Stimulated activated naive CD4-positive, alpha-beta T cell treated with Interleukin-2 at 50 U/mL for 16 hours (primary cell): ENCODE measurements at regions not wholly inside any gene's neighbourhood (a gene's known extent, or its start where the extent isn't known, plus 50 kb on each side); places are given as distances from the start of the nearest gene placed in this dataset.
"Not testable (repeated sequence)": the region's sequence is repeated elsewhere in the genome, so short reads cannot be mapped to it uniquely, and the experiment has no call there.

ENCODE experiments used
- DNase-seq: peaks from one replicate; lab custom pipeline; 2025; lab: John Stamatoyannopoulos, UW

DNA sequence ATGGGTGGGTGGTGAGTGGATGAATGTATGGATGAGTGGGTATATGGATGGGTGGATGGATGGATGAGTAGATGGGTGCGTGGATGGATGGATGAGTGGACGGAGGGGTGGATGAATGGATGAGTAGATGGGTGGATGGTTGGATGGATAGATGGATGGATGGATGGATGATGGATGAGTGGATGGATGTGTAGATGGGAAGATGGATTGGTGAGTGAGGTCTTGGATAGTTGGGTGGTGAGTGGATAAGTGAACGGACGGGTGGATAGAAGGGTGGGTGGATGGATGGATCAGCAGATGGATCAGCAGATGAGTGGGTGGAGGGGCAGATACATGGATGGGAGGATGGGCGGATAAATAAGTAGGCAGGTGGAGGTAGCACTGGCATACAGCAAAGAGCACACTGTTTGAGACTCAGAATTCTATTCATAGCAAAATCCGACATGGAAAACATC lies 163.5 kb downstream of the C9orf50 start:
- no peak for DNase-seq

DNA sequence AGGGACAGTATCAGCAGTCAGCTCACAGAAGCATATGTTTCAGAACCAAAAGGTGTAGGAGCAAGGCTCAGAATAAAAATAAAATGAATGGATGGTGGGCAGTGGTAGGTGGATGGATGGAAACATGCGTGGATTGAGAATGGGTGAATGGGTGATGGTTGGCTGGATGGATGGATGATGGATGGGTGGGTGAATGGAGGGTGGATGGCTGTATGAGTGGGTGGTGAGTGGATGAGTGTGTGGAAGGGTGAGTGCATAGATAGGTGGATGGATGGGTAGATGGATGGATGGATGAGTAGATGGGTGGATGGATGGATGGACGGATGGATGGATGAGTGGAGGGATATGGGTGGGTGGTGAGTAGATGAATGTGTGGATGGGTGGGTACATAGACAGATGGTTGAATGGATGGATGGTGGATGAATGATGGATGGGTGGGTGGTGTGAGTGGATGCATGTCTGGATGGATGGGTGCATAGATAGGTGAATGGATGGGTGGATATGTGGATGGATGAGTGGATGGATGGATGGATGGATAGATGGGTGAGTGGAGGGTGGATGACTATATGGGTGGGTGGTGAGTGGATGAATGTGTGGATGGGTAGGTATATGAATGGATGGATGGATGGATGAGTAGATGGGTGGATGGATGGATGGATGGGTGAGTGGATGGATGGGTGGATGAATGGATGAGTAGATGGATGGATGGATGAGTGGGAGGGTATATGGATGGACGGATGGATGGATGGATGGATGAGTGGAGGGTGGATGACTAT lies 164.2 kb downstream of the C9orf50 start:
- DNase-seq = no peak

DNA sequence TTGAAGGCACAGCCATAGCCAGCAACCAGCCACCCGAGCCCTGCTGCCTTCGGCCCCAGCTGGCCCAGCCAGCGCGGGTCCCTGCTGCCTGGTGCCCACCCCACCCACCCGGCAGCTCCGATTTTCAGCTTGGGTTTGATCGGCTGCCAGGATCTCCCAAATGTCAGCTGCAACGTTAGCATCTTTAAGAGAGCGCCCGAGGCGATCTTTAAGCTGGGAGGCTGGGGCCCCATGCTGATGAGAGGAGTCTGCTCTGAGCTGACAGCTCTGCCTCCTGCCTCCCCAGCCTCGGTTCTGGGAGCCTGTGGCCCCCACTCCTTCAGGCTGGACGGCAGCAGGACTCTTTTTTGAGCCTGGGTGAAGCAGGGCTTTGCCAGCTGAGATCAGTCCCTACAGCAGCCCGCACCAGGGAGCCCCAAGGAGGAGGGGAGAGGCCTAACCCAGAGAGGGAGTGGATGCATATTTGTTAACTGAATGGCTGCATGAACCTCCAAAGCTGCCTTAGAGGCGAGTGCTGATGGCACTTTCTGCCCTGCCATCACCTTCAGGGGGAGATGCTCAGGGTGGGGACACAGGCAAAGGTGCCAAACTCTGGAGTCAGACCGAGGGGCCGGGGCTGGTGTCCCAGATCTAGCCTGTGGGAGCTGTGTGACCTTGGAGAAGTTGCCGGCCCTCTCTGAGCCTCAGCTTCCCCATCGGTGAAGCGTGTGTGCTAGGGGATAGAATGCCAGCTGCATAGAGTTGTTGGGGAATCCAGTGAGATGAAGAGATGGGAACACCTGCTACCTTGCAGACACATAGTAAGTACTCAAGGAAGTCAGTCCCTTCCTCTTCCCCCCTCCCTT lies 165.5 kb downstream of the C9orf50 start:
- no peak for DNase-seq

DNA sequence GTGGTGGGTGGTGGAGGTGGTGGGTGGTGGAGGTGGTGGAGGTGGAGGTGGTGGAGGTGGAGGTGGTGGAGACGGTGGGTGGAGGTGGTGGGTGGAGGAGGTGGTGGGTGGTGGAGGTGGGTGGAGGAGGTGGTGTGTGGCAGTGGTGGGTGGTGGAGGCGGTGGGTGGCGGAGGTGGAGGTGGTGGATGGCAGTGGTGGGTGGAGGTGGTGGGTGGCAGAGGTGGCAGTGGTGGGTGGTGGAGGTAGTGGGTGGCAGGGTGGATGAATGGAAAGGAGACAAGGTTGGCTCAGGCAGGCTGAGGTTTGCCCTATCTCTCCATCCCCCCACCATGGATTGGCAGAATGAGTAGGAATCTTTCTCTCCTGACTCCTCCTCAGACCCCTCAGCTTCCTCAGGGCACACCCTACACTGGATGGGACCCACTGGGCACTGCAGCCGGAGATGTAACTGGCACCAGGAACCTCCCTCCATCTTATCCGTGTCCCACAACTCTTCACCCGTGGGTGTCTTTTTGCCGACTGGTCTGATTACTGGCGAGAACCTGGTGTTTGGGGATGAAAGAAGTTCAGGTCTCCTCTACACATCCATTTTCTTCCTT lies 166.3 kb downstream of the C9orf50 start:
- DNase-seq = no peak

DNA sequence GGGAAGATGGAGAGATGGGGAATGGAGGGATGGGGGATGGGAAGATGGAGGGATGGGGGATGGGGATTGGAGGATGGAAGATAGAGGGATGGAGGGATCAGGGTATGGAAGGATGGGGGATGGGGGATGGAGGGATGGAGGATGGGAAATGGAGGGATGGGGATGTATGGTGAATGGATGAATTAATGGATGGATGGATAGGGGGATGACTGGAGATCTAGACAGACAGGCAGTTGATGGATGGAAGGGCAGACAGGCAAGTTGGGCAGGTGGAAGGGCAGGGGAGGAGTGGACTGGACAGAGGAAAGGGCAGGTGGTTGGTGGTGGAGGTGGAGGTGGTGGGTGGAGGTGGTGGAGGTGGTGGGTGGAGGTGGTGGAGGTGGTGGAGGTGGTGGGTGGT lies 167.2 kb downstream of the C9orf50 start:
- DNase-seq = no peak

GRCh38 chr9:129451669-129452068 lies 169.2 kb downstream of the C9orf50 start:
- DNase-seq = no peak

DNA sequence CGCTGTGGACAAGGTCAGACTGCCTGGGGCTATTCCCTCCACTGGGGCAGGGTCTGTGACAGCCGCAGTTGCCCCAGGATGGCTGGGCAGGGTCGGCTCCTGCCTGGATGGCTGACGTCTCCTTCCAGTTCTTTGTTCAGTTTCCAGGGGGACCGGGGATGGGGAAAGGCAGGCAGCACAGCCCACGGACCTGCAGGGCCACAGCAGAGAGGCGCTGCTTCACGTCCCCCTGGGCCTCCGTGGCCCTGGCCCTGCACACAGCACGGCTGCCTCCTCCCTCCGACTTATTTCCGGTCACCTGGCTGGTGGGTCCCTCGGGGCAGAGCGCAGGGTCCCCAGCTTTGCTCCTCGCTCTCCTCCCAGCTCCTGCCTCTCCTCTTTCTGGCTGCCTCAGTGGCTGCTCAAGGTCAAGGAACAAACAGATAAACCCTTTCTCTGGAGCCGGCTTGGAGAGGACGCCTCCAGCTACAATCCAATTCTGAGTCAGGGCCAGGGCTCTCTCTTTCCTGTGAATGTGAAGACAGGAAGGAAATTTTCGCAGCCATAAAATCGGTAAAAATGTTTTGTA lies 169.7 kb downstream of the C9orf50 start:
- DNase-seq = no peak

DNA sequence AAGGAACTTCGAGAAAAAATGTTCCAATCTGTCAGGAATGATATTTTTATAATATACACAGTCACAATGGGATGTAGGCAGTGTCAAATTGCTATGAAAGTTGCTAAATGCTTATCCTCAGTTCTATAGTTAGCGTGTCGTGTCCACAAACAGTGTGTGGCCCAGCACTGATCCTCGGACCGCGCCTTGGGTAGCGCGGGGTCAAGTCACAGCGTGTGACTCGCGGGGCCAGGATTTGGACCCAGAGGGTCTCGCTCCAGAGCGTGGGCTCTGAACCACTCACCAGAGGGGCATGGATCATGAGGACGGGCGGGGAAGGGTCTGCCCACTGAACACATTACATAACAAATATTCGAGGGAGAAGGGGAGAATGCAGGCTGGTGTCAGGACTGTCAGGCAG lies 171.8 kb downstream of the C9orf50 start:
- DNase-seq = no peak

GRCh38 chr9:129446828-129447550 lies 173.9 kb downstream of the C9orf50 start:
- no peak for DNase-seq

DNA sequence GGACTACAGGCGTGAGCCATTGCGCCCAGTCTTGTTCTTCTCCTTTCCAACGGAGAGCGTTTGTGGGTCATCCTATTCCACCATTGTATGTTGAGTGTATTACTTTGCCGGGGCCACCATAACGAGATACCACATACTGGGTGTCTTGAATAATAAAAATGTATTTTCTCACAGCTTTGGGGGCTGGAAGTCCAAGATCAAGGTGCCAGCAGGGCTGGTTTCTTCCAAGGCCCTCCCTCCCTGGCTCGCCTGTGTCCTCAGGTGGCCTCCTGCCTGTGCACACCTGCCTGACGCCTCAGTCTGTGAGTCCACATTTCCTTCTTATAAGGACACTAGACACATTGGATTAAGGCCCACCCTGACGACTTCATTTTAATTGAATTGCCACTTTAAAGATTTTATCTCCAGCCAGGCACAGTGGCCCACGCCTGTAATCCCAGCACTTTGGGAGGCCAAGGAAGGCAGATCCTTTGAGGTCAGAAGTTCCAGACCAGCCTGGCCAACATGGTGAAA lies 175.1 kb downstream of the C9orf50 start:
- DNase-seq = no peak

DNA sequence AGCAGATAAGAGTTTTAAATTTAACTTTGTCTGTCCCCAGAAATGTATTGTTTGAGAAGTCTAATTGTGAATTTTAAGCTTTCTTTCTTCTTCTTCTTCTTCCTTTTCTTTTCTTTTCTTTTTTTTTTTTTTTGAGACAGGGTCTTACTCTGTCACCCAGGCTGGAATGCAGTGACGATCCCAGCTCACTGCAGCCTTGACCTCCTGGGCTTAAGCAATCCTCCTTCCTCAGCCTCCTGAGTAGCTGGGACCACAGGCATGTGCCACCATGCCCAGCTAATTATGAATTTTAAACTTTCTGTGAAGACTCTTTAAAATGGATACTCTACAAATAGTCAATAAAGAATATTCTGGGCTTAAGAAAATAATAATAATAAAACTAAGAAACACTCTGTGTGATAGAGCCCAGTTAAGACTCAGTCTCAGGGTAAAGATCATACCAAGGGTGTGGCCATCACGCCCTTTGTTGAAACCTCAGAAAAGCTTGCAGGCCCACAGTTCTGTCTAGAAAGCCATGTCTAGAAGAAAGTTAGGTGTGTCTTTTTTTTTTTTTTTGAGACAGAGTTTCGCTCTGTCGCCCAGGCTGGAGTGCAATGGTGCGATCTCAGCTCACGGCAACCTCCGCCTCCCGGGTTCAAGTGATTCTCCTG lies 177.3 kb downstream of the C9orf50 start:
- DNase-seq = not testable (repeated sequence)

- no peak for DNase-seq
Measured at GRCh38 chr9:129442803-129443511, 177.9 kb downstream of the C9orf50 start.

GRCh38 chr9:129441852-129442251 lies 179.0 kb downstream of the C9orf50 start:
- no peak for DNase-seq

DNA sequence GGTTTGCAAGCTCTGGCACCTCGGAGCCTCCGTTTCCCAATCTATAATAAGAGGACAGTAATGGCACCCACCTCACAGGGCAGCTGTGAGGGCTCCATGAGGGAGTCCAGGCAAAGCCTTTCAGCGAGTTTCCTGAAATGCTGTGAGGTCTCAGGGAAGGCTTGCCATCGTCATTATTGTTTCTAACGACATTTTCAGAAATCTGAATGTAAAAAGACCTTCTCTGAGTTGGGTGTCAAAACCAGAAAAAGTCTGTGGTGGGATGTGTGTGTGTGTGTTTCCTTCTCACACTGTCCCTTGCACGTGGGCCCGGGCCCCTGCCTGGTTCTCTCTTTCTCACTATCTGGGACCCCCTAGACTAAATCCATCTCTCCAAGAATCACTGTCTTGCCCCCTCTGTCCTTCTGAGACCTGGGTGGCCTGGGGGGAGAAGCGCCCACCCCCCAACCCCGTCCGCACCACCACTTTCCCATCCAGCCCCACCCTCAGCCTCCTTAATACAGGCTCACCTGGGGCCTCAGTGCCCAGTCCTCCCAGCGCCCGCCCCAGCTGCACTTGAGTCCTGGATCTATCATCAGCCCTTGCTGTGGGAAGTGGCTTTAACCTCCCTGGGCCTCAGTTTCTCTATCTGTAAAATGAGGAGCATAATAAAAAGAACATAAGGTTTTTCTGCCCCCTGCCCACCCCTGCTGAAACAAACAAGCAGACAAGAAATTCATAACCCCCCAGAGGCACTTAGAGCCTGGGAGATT lies 180.3 kb downstream of the C9orf50 start:
- no peak for DNase-seq

DNA sequence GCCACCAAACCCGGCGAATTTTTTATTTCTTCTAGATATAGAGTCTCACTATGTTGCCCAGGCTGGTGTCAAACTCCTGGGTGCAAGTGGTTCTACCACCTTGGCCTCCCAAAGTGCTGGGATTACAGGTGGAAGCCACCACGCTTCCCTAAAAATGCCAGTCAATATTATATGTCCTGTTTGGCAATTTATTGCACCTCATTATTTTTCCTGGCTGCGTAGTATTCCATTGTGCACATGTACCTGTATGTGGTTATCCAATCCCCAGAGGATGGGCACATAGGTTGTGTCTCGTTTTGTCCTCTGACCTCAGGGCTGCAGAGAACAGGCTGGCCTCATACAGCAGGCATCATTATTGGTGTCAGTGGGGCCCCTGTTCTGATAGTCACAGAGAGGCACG lies 181.7 kb downstream of the C9orf50 start:
- DNase-seq = no peak

DNA sequence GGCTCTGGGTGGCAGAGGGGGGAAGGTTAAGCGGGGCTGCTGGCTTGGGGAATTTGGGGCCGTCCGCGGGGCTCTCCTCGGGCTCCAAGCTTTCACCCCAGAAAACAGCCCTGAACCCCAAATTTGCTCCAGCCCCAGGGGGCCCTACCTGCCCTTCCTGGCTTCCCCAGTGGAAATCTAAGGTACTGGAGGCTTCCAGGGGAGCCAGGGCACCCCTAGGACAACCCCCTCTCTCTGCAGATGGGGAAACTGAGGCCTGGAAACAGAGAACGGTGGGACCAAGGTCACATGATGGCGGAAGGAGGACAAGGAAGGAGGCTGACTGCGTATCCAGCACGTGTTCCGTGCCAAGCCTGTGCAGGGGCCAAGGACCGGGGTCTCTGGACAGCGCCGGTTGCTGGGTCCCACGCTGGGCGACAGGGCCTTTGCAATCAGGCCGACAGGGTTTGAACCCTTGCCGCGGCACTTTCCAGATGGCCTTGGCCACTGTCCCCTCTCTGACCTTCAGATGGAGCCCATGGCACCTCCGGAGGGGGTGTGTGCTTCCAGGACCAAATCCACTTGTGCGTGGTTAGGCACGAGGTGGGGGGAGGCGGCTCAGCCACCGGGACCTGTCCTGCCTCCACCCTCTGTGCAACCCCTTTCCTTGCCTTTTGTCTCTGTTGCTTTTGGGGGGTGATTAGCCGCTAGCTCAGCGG lies 183.1 kb downstream of the C9orf50 start:
- no peak for DNase-seq

DNA sequence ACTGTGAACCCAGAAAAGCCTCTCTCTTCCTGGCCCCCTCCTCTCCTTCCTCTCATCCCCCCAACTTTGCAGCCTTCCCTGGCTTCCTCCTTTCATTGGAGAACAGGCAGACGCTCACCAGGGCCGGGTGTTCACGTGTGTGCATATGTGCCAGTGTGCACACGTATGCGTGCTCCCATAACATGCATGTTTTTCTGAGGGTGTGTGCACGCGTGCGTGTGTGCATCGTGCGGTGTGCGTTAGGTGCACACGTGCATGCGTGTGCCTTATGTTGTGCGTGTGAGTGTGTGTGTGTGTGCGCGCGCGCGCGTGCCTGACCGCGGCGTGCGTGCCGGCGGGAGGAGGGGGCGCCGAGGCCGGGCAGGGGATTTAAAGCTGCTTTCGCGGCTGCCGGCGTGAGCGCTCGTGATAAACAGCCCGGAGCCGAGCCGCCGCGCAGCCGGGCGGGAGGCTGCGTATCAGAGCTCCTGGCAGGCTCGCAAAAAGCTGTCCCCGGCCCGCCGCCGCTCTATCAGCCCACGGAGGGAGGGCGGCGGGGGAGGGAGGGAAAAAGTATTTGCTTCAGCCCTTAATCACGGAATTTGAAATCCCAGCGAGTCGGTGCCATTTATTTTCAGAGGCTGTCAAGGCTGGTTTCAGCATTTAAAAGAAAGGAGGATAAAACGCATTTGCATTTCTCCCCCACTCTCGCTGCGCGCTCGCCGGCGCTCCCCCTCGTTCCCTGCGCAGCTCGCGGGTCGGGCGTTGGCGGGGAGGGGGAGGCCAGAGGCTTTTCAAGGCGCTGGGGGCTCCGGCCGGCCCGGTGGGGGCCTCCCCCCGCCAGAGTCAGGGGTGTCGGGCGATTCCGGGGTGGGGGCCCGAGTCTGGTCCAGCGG lies 183.9 kb downstream of the C9orf50 start:
- DNase-seq = peak; percentile 12
